Medulla oblongata (tissue), 1 donor: ENCODE measurements at regions not wholly inside any gene's neighbourhood (a gene's known extent, or its start where the extent isn't known, plus 50 kb on each side); places are given as distances from the start of the nearest gene placed in this dataset.

Experiments
- DNase-seq: peaks from one replicate; pipeline ENCODE4 v3.0.0-alpha.2; 2015; ENCODE audit errors: extremely low spot score

- DNase-seq = no peak
Measured at GRCh38 chr18:47601581-47602272, 328.7 kb downstream of the SMAD2 start.

- no peak for DNase-seq
Measured at GRCh38 chr18:47595831-47596501, 334.5 kb downstream of the SMAD2 start.

- DNase-seq = peak; percentile 12
Measured at GRCh38 chr18:47594621-47595086, 335.8 kb downstream of the SMAD2 start.

GRCh38 chr18:47593744-47594472 lies 336.6 kb downstream of the SMAD2 start:
- DNase-seq = peak; percentile 40

GRCh38 chr18:47591429-47591828 lies 339.0 kb downstream of the SMAD2 start:
- no peak for DNase-seq

GRCh38 chr18:47587587-47587986 lies 336.1 kb upstream of the SKOR2 start:
- no peak for DNase-seq

- no peak for DNase-seq
Measured at GRCh38 chr18:47586418-47587070, 335.1 kb upstream of the SKOR2 start.

GRCh38 chr18:47585914-47586313 lies 334.5 kb upstream of the SKOR2 start:
- no peak for DNase-seq

GRCh38 chr18:47585136-47585535 lies 333.7 kb upstream of the SKOR2 start:
- no peak for DNase-seq

- no peak for DNase-seq
Measured at GRCh38 chr18:47582093-47582492, 330.6 kb upstream of the SKOR2 start.

- DNase-seq = no peak
Measured at GRCh38 chr18:47577520-47577919, 326.1 kb upstream of the SKOR2 start.

GRCh38 chr18:47574966-47575365 lies 323.5 kb upstream of the SKOR2 start:
- DNase-seq = no peak

- DNase-seq = no peak
Measured at GRCh38 chr18:47571957-47572356, 320.5 kb upstream of the SKOR2 start.

- no peak for DNase-seq
Measured at GRCh38 chr18:47566809-47567208, 315.3 kb upstream of the SKOR2 start.

- DNase-seq = peak; percentile 12
Measured at GRCh38 chr18:47560723-47561715, 309.6 kb upstream of the SKOR2 start.

- no peak for DNase-seq
Measured at GRCh38 chr18:47558110-47558750, 306.8 kb upstream of the SKOR2 start.

GRCh38 chr18:47557160-47557559 lies 305.7 kb upstream of the SKOR2 start:
- DNase-seq = no peak

GRCh38 chr18:47552783-47553182 lies 301.3 kb upstream of the SKOR2 start:
- DNase-seq = no peak

- DNase-seq = no peak
Measured at GRCh38 chr18:47550611-47551010, 299.2 kb upstream of the SKOR2 start.

- no peak for DNase-seq
Measured at GRCh38 chr18:47549021-47549540, 297.6 kb upstream of the SKOR2 start.
